Left kidney (tissue), 1 donor: ENCODE measurements at regions not wholly inside any gene's neighbourhood (a gene's known extent, or its start where the extent isn't known, plus 50 kb on each side); places are given as distances from the start of the nearest gene placed in this dataset.
A peak's percentile ranks its signal among the peaks of the same experiment; 100 is the strongest.
"Not testable (repeated sequence)": the region's sequence is repeated elsewhere in the genome, so short reads cannot be mapped to it uniquely, and the experiment has no call there.

Experiments
- DNase-seq: peaks from one replicate; pipeline ENCODE4 v3.0.0-alpha.2; 2013

- DNase-seq, result not testable (repeated sequence)
Observed at GRCh38 chr21:32823296-32823695, 51.7 kb upstream of the PAXBP1 start.

GRCh38 chr21:32824950-32825349 lies 53.4 kb upstream of the PAXBP1 start:
- no peak for DNase-seq

- DNase-seq, result peak; percentile 65
Observed at GRCh38 chr21:32826329-32827167, 55.0 kb upstream of the PAXBP1 start.

- no peak for DNase-seq
Observed at GRCh38 chr21:32828908-32829307, 57.4 kb upstream of the PAXBP1 start.

- no peak for DNase-seq
Observed at GRCh38 chr21:32829504-32829903, 57.9 kb upstream of the PAXBP1 start.

- DNase-seq, result not testable (repeated sequence)
Observed at GRCh38 chr21:32831779-32832178, 60.2 kb upstream of the PAXBP1 start.

- DNase-seq, result no peak
Observed at GRCh38 chr21:32834211-32834915, 62.8 kb upstream of the PAXBP1 start.

- no peak for DNase-seq
Observed at GRCh38 chr21:32834916-32835235, 63.3 kb upstream of the PAXBP1 start.

GRCh38 chr21:32842146-32842545 lies 70.6 kb upstream of the PAXBP1 start:
- DNase-seq, result no peak

GRCh38 chr21:32843561-32843960 lies 72.0 kb upstream of the PAXBP1 start:
- DNase-seq, result no peak

GRCh38 chr21:32844076-32844475 lies 72.5 kb upstream of the PAXBP1 start:
- no peak for DNase-seq

- DNase-seq, result no peak
Observed at GRCh38 chr21:32844653-32845436, 73.3 kb upstream of the PAXBP1 start.

GRCh38 chr21:32858628-32859027 lies 87.1 kb upstream of the PAXBP1 start:
- DNase-seq, result no peak

GRCh38 chr21:32860399-32860798 lies 88.8 kb upstream of the PAXBP1 start:
- DNase-seq, result no peak

- DNase-seq, result no peak
Observed at GRCh38 chr21:32861866-32862265, 90.3 kb upstream of the PAXBP1 start.

GRCh38 chr21:32867597-32867996 lies 96.0 kb upstream of the PAXBP1 start:
- DNase-seq, result no peak

GRCh38 chr21:32868631-32869454 lies 97.3 kb upstream of the PAXBP1 start:
- no peak for DNase-seq

- no peak for DNase-seq
Observed at GRCh38 chr21:32869459-32869858, 97.9 kb upstream of the PAXBP1 start.

- no peak for DNase-seq
Observed at GRCh38 chr21:32876426-32876825, 104.9 kb upstream of the PAXBP1 start.

GRCh38 chr21:32877888-32878287 lies 106.3 kb upstream of the PAXBP1 start:
- DNase-seq, result not testable (repeated sequence)

- no peak for DNase-seq
Observed at GRCh38 chr21:32878661-32879060, 107.1 kb upstream of the PAXBP1 start.

- DNase-seq, result no peak
Observed at GRCh38 chr21:32881458-32881857, 109.9 kb upstream of the PAXBP1 start.
